ENCODE measurements at regions not wholly inside any gene's neighbourhood (a gene's known extent, or its start where the extent isn't known, plus 50 kb on each side); places are given as distances from the start of the nearest gene placed in this dataset.
A peak's percentile ranks its signal among the peaks of the same experiment; 100 is the strongest.

- intact Hi-C loops (cut with DNase I, micrococcal nuclease), result no loop called here
- TF ChIP-seq CTCF (IDR thresholded peaks at IDR 0.05), result no peak
- no peaks in the 10 kb centered on the region for H3K4me1 ChIP-seq (ENCODE audit: low read depth)
- H3K36me3 ChIP-seq (ENCODE audit: low read depth), result no peaks in the 10 kb centered on the region
- no peaks in the 10 kb centered on the region for H3K9me3 ChIP-seq
- DNase-seq (no peak), ATAC-seq (no peak)
- no peak overlapping the region for H3K4me3 ChIP-seq
Measured at GRCh38 chr15:29442532-29442931, 172.9 kb upstream of the NSMCE3 start.

GRCh38 chr15:29440541-29440940 is 170.9 kb upstream of the NSMCE3 start:
- Histone ChIP-seq H3K4me3 (no peak overlapping the region), H3K36me3 (ENCODE audit: low read depth) (no peaks in the 10 kb centered on the region), H3K9me3 (no peaks in the 10 kb centered on the region), H3K4me1 (ENCODE audit: low read depth) (no peaks in the 10 kb centered on the region)
- TF ChIP-seq CTCF (IDR thresholded peaks at IDR 0.05), result no peak
- intact Hi-C loops (cut with DNase I, micrococcal nuclease), result no loop called here
- ATAC-seq (no peak), DNase-seq (no peak)

GRCh38 chr15:29438703-29439055 is 169.1 kb upstream of the NSMCE3 start:
- no peaks in the 10 kb centered on the region for H3K4me1 ChIP-seq (ENCODE audit: low read depth)
- intact Hi-C loops (cut with DNase I, micrococcal nuclease), result no loop called here
- ATAC-seq, result peak; percentile 73
- H3K36me3 ChIP-seq (ENCODE audit: low read depth), result no peaks in the 10 kb centered on the region
- no peak for DNase-seq
- H3K4me3 ChIP-seq, result no peak overlapping the region
- H3K9me3 ChIP-seq, result no peaks in the 10 kb centered on the region
- no peak for TF ChIP-seq CTCF (IDR thresholded peaks at IDR 0.05)

- no peak for TF ChIP-seq CTCF (IDR thresholded peaks at IDR 0.05)
- Histone ChIP-seq H3K9me3 (no peaks in the 10 kb centered on the region), H3K4me1 (ENCODE audit: low read depth) (no peaks in the 10 kb centered on the region), H3K4me3 (no peak overlapping the region), H3K36me3 (ENCODE audit: low read depth) (no peaks in the 10 kb centered on the region)
- no peak for DNase-seq
- ATAC-seq, result peak; percentile 56
- intact Hi-C loops (cut with DNase I, micrococcal nuclease), result no loop called here
Measured at GRCh38 chr15:29437888-29438702, 168.5 kb upstream of the NSMCE3 start.

- Histone ChIP-seq H3K36me3 (ENCODE audit: low read depth) (no peaks in the 10 kb centered on the region), H3K9me3 (no peaks in the 10 kb centered on the region), H3K4me1 (ENCODE audit: low read depth) (no peaks in the 10 kb centered on the region), H3K4me3 (no peak overlapping the region)
- TF ChIP-seq CTCF (IDR thresholded peaks at IDR 0.05), result no peak
- DNase-seq, result no peak
- ATAC-seq, result no peak
- intact Hi-C loops (cut with DNase I, micrococcal nuclease), result no loop called here
Measured at GRCh38 chr15:29435811-29436210, 166.2 kb upstream of the NSMCE3 start.

GRCh38 chr15:29434280-29434679 is 164.7 kb upstream of the NSMCE3 start:
- Histone ChIP-seq H3K9me3 (no peaks in the 10 kb centered on the region), H3K4me3 (no peak overlapping the region), H3K36me3 (ENCODE audit: low read depth) (no peaks in the 10 kb centered on the region), H3K4me1 (ENCODE audit: low read depth) (no peaks in the 10 kb centered on the region)
- no peak for TF ChIP-seq CTCF (IDR thresholded peaks at IDR 0.05)
- ATAC-seq (no peak), DNase-seq (no peak)
- intact Hi-C loops (cut with DNase I, micrococcal nuclease), result no loop called here
